HG03135 (cell line): ENCODE measurements at regions not wholly inside any gene's neighbourhood (a gene's known extent, or its start where the extent isn't known, plus 50 kb on each side); places are given as distances from the start of the nearest gene placed in this dataset.
"Not testable (repeated sequence)": the region's sequence is repeated elsewhere in the genome, so short reads cannot be mapped to it uniquely, and the experiment has no call there.

ENCODE experiments used
- ATAC-seq: cut with Tn5 transposase; IDR thresholded peaks from one replicate; pipeline ENCODE4 v1.9.1; 2021; ENCODE audit warnings: mild to moderate bottlenecking, moderate library complexity; ENCODE audit not compliant: unreplicated experiment

DNA sequence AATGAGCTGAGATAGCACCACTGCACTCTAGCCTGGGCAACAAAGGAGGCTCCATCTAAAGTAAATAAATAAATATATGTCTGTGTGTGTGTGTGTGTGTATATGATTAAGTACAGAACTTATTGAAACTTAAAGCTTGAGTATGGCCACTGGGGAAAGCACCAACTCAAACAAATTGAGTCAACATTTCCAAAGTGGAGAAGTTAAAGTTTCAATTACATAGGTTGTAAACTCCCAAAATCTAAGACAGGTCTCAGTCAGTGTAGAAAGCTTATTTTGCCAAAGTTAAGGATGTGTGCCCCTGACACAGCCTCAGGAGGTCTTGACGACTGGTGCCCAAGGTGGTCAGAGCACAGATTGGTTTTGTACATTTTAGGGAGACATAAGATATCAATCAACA is 458.9 kb upstream of the RGS18 start:
- ATAC-seq: no peak

DNA sequence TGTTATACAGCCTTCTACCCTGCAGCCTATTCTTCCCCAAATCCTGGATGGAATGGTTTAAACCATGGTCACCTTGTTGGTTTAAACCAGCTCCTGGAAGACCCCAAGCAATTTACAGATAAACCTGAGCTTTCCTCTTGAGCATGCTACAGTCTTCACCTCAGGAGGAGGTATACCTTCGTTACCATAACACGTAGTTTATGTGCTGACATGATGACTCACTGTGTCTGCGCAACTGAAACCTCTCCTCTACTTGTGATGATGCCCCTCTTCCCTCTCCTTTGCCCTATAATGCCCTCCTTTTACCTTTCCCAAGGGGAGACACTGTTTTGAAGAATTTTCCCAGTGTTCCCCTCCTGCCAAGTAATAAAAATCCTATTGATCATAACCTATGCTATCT is 457.3 kb upstream of the RGS18 start:
- no peak for ATAC-seq

DNA sequence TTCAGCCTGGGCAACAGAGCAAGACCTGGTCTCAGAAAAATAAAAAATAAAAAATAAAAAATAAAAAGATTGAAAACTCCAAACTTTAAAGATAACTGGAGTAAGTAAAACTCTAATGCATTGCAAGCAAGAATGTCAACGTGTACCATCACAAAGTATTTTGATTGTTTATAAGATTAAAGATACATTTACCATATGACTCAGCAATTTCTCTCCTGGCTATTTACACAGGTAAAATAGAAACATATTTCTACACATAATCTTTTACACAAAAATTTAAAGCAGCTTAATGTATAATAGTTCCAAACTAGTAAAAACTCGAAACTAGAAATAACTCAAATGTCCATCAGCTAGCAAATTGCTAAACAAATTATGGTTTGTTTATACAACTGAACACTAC is 456.1 kb upstream of the RGS18 start:
- ATAC-seq: no peak

DNA sequence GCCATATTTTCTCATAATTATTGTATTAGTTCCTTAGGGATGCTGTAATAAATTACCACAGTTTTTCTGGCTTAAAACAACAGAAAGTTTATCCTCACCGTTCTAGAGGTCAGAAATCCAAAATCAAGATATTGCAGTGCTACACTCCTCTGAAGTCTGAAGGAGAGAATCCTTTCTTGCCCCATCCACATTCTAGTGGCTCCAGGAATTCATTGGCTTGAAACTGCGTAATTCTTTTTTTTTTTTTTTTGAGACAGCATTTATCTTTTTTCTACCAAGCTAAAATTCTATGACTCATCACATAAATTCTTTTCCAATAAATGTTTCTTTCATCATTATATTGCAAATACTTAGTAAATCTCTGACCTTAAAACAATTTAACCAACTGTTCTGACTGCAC is 451.0 kb upstream of the RGS18 start:
- ATAC-seq: no peak

DNA sequence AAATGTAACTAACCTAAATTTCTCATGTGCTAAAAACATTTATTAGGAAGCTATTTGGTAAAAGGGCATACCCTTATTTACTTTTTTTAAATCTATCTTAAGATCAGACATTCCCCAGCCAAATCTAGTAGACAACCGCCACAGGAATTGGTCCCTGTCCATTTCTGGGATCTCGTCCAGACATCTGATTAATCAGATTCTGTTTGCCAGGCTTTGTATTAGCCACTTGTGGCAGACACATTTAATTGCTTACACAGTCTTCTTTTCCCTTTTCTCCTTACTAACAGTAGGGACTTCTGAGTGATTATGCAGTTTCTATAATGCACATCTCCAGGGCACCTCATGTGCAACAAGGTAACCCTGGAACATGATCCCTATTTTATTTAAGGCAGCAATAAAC is 449.0 kb upstream of the RGS18 start:
- ATAC-seq: no peak

DNA sequence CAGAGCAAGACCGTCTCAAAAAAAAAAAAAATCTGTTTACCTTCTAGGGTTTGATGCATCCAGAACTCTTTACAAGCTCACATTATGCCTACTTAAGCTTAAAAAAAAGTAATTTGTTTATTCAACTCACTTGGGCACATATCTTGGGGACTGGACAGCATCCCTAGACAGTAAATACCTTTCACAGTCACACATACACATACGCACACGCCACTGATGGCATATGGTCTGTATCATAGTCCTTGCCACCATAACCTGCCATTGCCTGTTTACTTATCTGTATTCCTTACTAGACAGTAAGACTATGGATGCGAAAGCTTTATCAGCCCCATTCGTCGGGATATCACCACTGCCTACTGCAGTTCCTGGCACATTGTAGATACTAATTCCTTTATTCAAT is 446.3 kb upstream of the RGS18 start:
- no peak for ATAC-seq

DNA sequence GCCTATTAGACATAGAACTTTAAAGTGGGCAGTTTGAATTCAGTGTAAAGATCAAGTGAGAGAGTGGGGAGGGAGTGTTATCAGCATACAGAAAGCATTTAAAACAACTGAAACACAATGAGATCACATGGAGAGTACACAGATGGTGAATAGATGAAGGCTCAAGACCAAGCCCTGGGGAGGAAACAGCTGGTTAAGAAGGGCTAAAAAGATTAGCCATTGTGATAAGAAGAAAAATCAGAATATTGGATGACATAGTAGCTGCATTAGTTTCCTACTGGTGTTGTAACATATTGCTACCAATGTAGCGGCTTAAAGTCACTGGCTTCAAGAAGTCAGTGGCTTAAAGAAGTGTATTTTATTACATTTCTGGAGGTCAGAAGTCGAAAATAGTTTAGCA is 443.4 kb upstream of the RGS18 start:
- no peak for ATAC-seq

DNA sequence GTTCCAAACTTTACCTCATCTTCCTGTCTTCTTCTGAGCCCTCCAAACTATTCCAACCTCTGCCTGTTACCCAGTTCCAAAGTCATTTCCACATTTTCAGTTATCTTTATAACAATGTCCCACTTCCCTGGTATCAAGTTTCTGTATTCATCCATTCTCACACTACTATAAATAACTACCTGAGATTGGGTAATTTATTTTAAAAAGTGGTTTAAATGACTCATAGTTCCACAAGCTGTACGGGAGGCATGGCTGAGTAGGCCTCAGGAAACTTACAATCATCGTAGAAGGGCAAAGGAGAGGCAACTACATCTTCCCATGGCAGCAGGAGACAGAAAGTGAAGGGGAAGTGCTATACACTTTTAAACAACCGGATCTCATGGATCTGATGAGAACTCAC is 428.5 kb upstream of the RGS18 start:
- no peak for ATAC-seq

DNA sequence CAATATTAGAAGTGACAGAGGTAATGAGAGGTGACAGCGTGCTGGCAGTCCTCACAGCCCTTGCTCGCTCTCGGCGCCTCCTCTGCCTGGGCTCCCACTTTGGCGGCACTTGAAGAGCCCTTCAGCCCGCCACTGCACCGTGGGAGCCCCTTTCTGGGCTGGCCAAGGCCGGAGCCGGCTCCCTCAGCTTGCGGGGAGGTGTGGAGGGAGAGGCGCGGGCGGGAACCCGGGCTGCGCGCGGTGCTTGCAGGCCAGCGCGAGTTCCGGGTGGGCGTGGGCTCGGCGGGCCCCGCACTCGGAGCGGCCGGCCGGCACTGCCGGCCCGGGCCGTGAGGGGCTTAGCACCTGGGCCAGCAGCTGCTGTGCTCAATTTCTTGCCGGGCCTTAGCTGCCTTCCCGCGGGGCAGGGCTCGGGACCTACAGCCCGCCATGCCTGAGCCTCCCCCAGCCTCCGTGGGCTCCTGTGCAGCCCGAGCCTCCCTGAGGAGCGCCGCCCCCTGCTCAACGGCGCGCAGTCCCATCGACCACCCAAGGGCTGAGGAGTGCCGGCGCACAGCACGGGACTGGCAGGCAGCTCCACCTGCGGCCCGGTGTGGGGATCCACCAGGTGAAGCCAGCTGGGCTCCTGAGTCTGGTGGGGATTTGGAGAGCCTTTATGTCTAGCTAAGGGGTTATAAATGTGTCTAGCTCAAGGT is 426.5 kb upstream of the RGS18 start:
- ATAC-seq: not testable (repeated sequence)

DNA sequence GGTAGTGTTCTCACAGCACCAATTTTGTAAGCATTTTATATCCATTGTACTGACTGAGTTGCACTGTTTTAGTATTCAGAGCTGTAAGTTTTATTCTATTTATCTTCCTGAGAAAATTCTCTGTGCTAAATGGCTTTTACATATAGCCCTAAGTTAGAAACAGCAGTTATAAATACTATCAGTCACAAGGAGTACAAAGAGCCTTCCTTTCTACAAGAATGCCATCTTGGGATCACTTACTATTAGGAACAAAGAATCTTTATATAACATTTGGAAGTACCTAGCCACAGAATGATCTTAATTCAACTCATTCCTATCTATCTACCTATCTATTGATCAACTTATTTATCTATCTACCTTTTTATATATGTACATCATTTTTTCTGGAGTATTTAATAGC is 423.9 kb upstream of the RGS18 start:
- no peak for ATAC-seq

DNA sequence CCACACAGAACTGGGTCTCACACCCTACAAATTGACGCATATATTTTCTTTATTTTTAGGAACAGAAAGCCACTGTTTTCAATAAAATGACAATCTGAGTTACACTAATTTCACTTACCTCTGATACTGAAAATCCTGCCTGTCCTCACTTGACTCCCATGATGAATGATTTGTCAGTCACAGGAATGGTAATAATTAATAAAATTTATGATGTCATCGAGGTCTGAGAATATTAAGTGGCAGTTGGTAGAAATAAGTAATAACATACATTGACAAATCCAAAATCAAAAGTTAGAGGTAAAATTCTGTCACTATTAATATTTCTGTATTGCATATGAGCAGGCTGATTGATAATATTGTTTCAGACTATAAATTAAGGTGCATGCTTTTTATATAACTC is 418.7 kb upstream of the RGS18 start:
- ATAC-seq: no peak

DNA sequence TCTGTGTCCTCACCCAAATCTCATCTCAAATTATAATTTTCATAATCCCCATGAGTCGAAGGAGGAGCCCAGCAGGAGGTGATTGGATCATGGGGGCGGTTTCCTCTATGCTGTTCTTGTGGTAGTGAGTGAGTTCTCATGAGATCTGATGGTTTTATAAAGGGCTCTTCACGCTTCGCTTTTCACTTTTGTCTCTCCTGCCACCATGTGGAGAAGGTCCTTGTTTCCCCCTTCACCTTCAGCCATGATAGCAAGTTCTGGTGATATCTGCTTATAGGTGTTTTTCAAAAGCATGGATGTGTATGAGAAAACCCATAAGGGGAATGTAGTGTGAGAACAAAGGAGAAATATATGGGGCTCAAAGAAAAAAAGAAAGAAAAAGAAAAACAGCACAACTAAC is 405.9 kb upstream of the RGS18 start:
- no peak for ATAC-seq

DNA sequence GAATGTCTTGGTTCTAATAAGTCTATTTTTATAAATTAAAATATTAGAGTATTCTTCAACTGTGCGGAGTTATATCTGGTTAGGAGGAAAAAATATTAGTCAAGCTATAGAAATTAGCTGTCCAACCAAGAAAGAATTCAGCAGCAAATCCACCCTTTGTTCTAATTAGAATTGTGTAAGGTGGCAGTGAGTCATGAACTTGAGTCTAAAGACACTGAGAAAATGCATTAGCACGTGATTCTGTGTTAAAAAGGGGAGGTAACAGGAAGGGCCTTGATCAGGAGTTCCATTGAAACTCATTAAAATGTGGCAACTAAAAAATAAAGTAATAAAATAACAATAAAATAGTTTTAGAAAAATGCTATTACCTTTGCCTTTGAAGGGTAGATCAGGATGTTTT is 398.2 kb upstream of the RGS18 start:
- no peak for ATAC-seq

DNA sequence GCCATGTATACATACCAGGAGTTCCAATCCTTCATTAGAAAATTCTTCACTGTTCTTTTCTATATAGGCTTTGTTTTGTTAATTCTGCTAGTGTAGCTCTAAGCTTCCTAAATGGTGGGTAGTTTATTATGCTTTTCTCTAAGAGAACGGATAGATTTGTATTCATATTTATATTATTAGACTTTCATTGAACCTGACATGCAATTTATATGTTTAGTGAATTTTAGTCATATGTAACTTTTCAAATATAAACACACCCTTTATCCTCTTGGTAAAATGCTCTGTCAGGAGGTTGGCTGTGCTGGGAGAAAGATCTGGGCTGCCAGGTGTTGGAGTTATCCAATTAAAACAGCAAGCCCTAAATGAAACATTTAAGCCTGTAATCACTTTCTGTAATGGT is 369.7 kb upstream of the RGS18 start:
- ATAC-seq: no peak

DNA sequence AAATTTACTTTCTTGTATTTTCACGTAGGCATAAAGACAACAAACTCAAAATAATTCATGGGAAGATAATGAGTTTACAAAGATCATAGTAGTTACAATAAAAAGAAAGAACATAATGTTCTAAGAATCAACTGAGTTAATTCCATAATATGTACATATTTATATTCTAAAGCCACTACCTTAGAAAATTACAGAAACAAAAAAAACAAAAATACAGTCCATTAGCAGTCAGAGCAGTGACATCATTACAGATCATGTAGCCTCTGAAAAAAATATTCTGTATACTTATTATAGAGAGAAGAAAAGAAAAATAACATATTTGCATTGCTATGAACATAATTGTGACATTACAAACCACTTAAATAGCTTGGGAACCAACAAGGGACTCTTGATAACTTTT is 360.1 kb upstream of the RGS18 start:
- no peak for ATAC-seq

DNA sequence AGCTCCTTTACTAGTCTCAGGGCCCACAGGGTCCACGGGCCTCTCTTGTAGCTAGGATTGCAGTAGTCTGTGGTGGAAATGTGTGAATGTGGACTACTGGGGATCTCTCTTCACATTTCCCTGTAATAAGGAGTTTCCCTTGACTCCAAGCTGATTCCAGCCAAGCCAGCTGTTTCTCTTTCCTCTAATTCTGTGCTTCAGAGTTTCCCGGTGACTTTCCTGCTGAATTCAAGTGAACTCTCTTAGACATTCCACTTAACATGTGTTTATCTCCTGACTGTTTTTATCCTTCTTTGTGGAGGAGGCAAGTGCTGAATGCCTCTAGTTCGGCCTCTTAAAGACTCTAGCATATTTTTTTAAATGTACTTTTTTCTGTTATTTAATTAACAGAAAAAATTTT is 354.0 kb upstream of the RGS18 start:
- ATAC-seq: no peak

DNA sequence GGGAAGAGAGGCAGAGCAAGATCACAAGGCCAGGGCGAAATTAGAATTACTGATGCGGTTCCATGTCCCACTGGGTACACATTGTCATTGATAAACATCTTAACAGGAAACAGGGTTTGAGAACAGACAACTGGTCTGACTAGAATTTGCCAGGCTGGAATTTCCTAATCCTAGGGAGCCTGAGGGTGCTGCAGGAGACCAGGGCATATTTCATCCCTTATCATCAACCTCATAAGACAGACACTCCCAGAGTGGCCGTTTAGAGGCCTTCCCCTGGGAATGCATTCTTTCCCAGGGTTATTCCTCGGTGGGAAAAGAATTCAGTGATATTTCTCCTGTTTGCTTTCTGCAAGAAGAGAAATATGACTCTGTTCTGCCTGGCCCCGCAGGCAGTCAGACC is 344.7 kb upstream of the RGS18 start:
- not testable (repeated sequence) for ATAC-seq

DNA sequence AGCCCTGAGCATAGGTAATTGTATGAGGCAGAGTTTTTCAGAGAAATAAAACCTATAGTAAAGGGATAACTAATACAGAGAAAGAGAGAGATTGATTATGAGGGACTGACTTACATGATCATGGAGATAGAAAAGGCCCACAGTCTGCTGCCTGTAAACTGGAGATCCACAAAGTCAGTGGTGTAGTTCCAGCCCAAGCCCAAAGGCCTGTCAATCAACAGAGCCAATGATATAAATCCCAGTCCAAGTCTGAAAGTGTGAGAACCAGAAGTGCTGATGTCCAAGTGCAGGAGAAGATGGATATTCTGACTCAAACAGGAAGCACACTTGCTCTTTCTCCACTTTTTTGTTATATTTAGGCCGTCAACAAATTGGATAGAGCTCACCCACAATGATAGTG is 340.1 kb upstream of the RGS18 start:
- no peak for ATAC-seq

DNA sequence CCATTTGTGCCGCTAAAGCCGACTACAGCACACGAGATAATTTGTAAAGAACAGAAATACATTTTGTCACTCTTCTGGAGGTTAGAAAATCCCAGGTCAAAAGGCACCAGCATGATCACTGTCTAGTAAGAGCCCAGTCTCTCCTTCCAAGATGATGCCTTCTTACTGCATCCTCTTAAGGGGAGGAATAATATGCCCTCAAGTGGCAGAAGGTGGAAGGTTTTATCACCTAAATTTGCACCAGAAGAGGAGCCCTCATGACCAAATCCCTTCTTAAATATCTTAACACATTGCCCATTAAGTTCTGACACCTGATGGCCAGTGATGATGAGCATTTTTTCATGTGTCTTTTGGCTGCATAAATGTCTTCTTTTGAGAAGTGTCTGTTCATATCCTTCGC is 326.7 kb upstream of the RGS18 start:
- ATAC-seq: no peak

DNA sequence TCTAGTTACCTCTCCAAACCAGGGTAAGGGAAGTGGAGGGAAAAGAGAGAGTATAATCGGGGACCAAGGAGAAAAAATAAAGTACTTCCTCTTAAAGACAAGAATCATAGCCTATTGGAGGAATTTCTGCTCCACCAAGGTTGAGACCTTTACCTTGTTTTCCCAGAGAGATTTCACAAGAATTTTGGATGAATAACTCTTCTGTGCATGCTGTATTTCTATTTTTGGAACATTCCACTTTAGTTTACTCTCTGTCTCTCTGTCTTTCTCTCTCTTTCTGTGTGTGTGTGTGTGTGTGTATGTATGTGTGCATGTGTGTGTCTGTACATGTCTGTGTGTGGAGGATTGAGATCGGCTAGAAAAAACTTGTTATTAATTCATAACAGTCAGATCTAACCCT is 318.4 kb upstream of the RGS18 start:
- no peak for ATAC-seq

DNA sequence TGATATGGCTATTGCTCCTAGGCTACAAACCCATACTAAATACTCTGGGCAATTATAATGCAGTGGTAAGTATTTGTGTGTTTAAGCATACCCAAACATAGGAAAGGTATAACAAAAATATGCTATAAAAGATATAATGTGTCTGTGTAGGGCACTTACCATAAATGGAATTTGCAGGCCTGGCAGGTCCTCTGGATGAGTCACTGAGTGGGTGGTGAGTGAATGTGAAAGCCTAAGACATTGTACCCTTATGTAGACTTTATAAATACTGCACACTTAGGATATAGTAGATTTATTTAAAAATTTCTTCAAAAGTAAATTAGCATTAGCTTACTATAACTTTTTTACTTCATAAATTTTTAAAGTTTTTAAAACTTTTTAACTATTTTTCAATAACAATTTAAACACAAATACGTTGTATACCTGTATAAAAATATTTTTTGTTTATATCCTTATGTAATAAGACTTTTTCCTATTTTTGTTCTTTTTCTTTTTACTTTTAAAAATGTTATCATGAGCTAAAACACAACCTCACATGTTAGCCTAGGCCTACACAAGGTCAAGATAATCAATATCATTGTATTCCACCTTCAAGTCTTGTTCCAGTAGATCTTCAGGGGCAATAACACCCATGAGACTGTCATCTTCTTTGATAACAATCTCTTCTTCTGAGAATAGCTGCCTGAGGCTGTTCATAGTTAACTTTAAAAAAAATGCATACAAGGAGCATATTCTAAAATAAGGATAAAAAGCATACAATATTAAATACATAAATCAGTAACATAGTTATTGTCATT is 306.3 kb upstream of the RGS18 start:
- no peak for ATAC-seq

DNA sequence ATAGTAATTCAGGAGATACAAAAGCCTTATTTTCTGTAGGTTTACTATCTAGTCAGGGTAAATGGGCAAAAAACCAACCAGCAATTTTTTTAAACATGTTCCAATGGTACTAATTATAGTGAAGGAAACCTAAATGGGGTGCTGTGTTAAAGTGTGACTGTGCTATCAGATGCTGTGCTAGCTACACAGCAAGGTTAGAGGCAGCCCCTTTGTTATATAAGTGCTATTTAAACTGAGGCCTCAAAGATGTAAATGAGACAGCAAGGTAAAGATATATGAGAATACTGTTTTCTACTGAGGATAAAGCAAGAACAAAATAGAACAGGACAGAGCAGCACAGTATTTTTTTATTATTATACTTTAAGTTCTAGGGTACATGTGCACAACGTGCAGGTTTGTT is 305.4 kb upstream of the RGS18 start:
- ATAC-seq: no peak

DNA sequence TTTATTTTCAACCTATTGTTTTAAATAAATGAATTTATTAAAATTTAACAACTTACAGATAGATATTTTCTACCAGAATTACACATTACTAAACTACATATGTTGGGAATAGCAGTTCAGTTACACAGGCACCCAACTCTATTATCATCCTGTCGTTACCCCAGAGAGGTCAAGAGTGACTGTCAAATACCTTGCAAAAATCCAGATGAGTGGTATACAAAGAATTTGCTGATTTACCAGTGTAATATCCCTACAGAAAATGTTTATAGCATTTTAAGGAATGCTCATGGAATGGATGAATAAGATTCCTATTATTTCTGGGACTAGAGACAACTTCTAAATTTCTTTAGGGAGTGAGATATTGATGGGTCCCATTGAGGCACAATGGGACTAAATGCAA is 300.7 kb upstream of the RGS18 start:
- no peak for ATAC-seq
